ENCODE measurements at regions not wholly inside any gene's neighbourhood (a gene's known extent, or its start where the extent isn't known, plus 50 kb on each side); places are given as distances from the start of the nearest gene placed in this dataset.
A peak's percentile ranks its signal among the peaks of the same experiment; 100 is the strongest.

GRCh38 chr11:92830377-92831155 is 138.9 kb upstream of the MTNR1B start:
- Mint-ChIP-seq H3K36me3 (no peaks in the 10 kb centered on the region), H3K9me3 (peaks cover 0 to 3% (median 0%) of the 10 kb centered on the region in 7 donors), H3K4me1 (no peaks in the 10 kb centered on the region), H3K27ac (no peak overlapping the region), H3K27me3 (peaks cover 0 to 5% (median 0%) of the 10 kb centered on the region in 3 donors), H3K4me3 (peak overlapping the region in 1 of 8 donors; percentile 26)
- DNase-seq (no peak), ATAC-seq (ENCODE audit: low read depth in 2 of 2) (no peak)

- H3K36me3 Mint-ChIP-seq = no peaks in the 10 kb centered on the region
- no peak overlapping the region for H3K27ac Mint-ChIP-seq
- peaks cover 0 to 3% (median 0%) of the 10 kb centered on the region in 7 donors for H3K9me3 Mint-ChIP-seq
- ATAC-seq (ENCODE audit: low read depth in 2 of 2) = no peak
- H3K4me3 Mint-ChIP-seq = no peak overlapping the region
- peaks cover 0 to 8% (median 0%) of the 10 kb centered on the region in 3 donors for H3K27me3 Mint-ChIP-seq
- H3K4me1 Mint-ChIP-seq = no peaks in the 10 kb centered on the region
- no peak for DNase-seq
These were observed 135.0 kb upstream of the MTNR1B start for GRCh38 chr11:92834296-92835020.

GRCh38 chr11:92837595-92837994 is 131.9 kb upstream of the MTNR1B start:
- no peak overlapping the region for H3K27ac Mint-ChIP-seq
- ATAC-seq (ENCODE audit: low read depth in 2 of 2) (no peak), DNase-seq (no peak)
- no peaks in the 10 kb centered on the region for H3K36me3 Mint-ChIP-seq
- H3K9me3 Mint-ChIP-seq = no peaks in the 10 kb centered on the region
- H3K4me1 Mint-ChIP-seq = no peaks in the 10 kb centered on the region
- peaks cover 0 to 4% (median 0%) of the 10 kb centered on the region in 3 donors for H3K27me3 Mint-ChIP-seq
- H3K4me3 Mint-ChIP-seq = no peak overlapping the region

GRCh38 chr11:92838759-92839310 is 130.6 kb upstream of the MTNR1B start:
- Mint-ChIP-seq H3K27me3 (peaks cover 0 to 4% (median 0%) of the 10 kb centered on the region in 3 donors), H3K27ac (no peak overlapping the region), H3K9me3 (no peaks in the 10 kb centered on the region), H3K4me3 (no peak overlapping the region), H3K36me3 (no peaks in the 10 kb centered on the region), H3K4me1 (no peaks in the 10 kb centered on the region)
- ATAC-seq (ENCODE audit: low read depth in 2 of 2) (no peak), DNase-seq (no peak)

- no peaks in the 10 kb centered on the region for H3K4me1 Mint-ChIP-seq
- no peak for ATAC-seq (ENCODE audit: low read depth in 2 of 2)
- no peak for DNase-seq
- peaks cover 0 to 4% (median 0%) of the 10 kb centered on the region in 3 donors for H3K27me3 Mint-ChIP-seq
- no peaks in the 10 kb centered on the region for H3K36me3 Mint-ChIP-seq
- H3K4me3 Mint-ChIP-seq = no peak overlapping the region
- H3K27ac Mint-ChIP-seq = no peak overlapping the region
- no peaks in the 10 kb centered on the region for H3K9me3 Mint-ChIP-seq
These were observed 130.0 kb upstream of the MTNR1B start for GRCh38 chr11:92839450-92839849.

GRCh38 chr11:92841719-92842118 is 127.7 kb upstream of the MTNR1B start:
- no peak for DNase-seq
- ATAC-seq (ENCODE audit: low read depth in 2 of 2) = no peak
- H3K36me3 Mint-ChIP-seq = no peaks in the 10 kb centered on the region
- H3K4me3 Mint-ChIP-seq = no peak overlapping the region
- no peaks in the 10 kb centered on the region for H3K4me1 Mint-ChIP-seq
- no peak overlapping the region for H3K27ac Mint-ChIP-seq
- H3K9me3 Mint-ChIP-seq = no peaks in the 10 kb centered on the region
- peaks cover 0 to 4% (median 0%) of the 10 kb centered on the region in 3 donors for H3K27me3 Mint-ChIP-seq

- Mint-ChIP-seq H3K4me1 (no peaks in the 10 kb centered on the region), H3K9me3 (no peaks in the 10 kb centered on the region), H3K4me3 (no peak overlapping the region), H3K27ac (no peak overlapping the region), H3K27me3 (peaks cover 0 to 4% (median 0%) of the 10 kb centered on the region in 3 donors), H3K36me3 (no peaks in the 10 kb centered on the region)
- ATAC-seq (ENCODE audit: low read depth in 2 of 2) = no peak
- DNase-seq = no peak
These were observed 126.0 kb upstream of the MTNR1B start for GRCh38 chr11:92843455-92843854.

- no peak for ATAC-seq (ENCODE audit: low read depth in 2 of 2)
- no peaks in the 10 kb centered on the region for H3K36me3 Mint-ChIP-seq
- DNase-seq = no peak
- H3K27me3 Mint-ChIP-seq = no peaks in the 10 kb centered on the region
- no peak overlapping the region for H3K27ac Mint-ChIP-seq
- H3K9me3 Mint-ChIP-seq = no peaks in the 10 kb centered on the region
- H3K4me1 Mint-ChIP-seq = no peaks in the 10 kb centered on the region
- H3K4me3 Mint-ChIP-seq = no peak overlapping the region
These were observed 125.3 kb upstream of the MTNR1B start for GRCh38 chr11:92844197-92844596.

GRCh38 chr11:92845390-92845789 is 124.1 kb upstream of the MTNR1B start:
- H3K4me3 Mint-ChIP-seq = no peak overlapping the region
- no peaks in the 10 kb centered on the region for H3K4me1 Mint-ChIP-seq
- no peak overlapping the region for H3K27ac Mint-ChIP-seq
- no peaks in the 10 kb centered on the region for H3K27me3 Mint-ChIP-seq
- no peaks in the 10 kb centered on the region for H3K36me3 Mint-ChIP-seq
- DNase-seq (no peak), ATAC-seq (ENCODE audit: low read depth in 2 of 2) (no peak)
- no peaks in the 10 kb centered on the region for H3K9me3 Mint-ChIP-seq

- no peak overlapping the region for H3K4me3 Mint-ChIP-seq
These were observed 123.6 kb upstream of the MTNR1B start for GRCh38 chr11:92845805-92846204.

GRCh38 chr11:92846491-92847125 is 122.8 kb upstream of the MTNR1B start:
- H3K27me3 Mint-ChIP-seq = no peaks in the 10 kb centered on the region
- H3K27ac Mint-ChIP-seq = no peak overlapping the region
- H3K36me3 Mint-ChIP-seq = no peaks in the 10 kb centered on the region
- no peak for ATAC-seq (ENCODE audit: low read depth in 2 of 2)
- no peak for DNase-seq
- no peak overlapping the region for H3K4me3 Mint-ChIP-seq
- H3K9me3 Mint-ChIP-seq = no peaks in the 10 kb centered on the region
- H3K4me1 Mint-ChIP-seq = no peaks in the 10 kb centered on the region

More at GRCh38 chr11:92845805-92846204, 123.6 kb upstream of the MTNR1B start:
- H3K36me3 Mint-ChIP-seq = no peaks in the 10 kb centered on the region
- no peaks in the 10 kb centered on the region for H3K4me1 Mint-ChIP-seq
- H3K27ac Mint-ChIP-seq = no peak overlapping the region
- no peak for DNase-seq
- no peaks in the 10 kb centered on the region for H3K9me3 Mint-ChIP-seq
- H3K27me3 Mint-ChIP-seq = no peaks in the 10 kb centered on the region
- ATAC-seq (ENCODE audit: low read depth in 2 of 2) = no peak

- DNase-seq (no peak), ATAC-seq (ENCODE audit: low read depth in 2 of 2) (no peak)
- no peak overlapping the region for H3K27ac Mint-ChIP-seq
- no peaks in the 10 kb centered on the region for H3K9me3 Mint-ChIP-seq
- no peaks in the 10 kb centered on the region for H3K36me3 Mint-ChIP-seq
- H3K4me3 Mint-ChIP-seq = no peak overlapping the region
- H3K4me1 Mint-ChIP-seq = no peaks in the 10 kb centered on the region
- H3K27me3 Mint-ChIP-seq = no peaks in the 10 kb centered on the region
These were observed 120.9 kb upstream of the MTNR1B start for GRCh38 chr11:92848578-92848977.

- Mint-ChIP-seq H3K27me3 (no peaks in the 10 kb centered on the region), H3K27ac (peak overlapping the region in 1 of 6 donors; percentile 41)
These were observed 119.1 kb upstream of the MTNR1B start for GRCh38 chr11:92850296-92850826.

More at GRCh38 chr11:92850296-92850826, 119.1 kb upstream of the MTNR1B start:
- H3K4me3 Mint-ChIP-seq = no peak overlapping the region
- ATAC-seq (ENCODE audit: low read depth in 2 of 2) (no peak), DNase-seq (no peak)
- H3K9me3 Mint-ChIP-seq = no peaks in the 10 kb centered on the region
- H3K36me3 Mint-ChIP-seq = no peaks in the 10 kb centered on the region
- no peaks in the 10 kb centered on the region for H3K4me1 Mint-ChIP-seq

All from naive B cell (primary cell).